ENCODE measurements at regions not wholly inside any gene's neighbourhood (a gene's known extent, or its start where the extent isn't known, plus 50 kb on each side); places are given as distances from the start of the nearest gene placed in this dataset.

GRCh38 chr6:50970908-50971307, 152.2 kb downstream of the TFAP2B start:
- no peak overlapping the region for H3K4me3 ChIP-seq
- H3K27ac ChIP-seq = no peak overlapping the region
- no peak for DNase-seq (ENCODE audit: low spot score)
- no peak for TF ChIP-seq CTCF (IDR thresholded peaks at IDR 0.05)

- H3K27ac ChIP-seq = no peak overlapping the region
- H3K4me3 ChIP-seq = no peak overlapping the region
- TF ChIP-seq CTCF (IDR thresholded peaks at IDR 0.05) = no peak
- DNase-seq (ENCODE audit: low spot score) = no peak
These were observed 154.8 kb downstream of the TFAP2B start for GRCh38 chr6:50973464-50973863.

GRCh38 chr6:50974319-50974718, 155.6 kb downstream of the TFAP2B start:
- no peak for TF ChIP-seq CTCF (IDR thresholded peaks at IDR 0.05)
- no peak for DNase-seq (ENCODE audit: low spot score)
- Histone ChIP-seq H3K27ac (no peak overlapping the region), H3K4me3 (no peak overlapping the region)

DNA sequence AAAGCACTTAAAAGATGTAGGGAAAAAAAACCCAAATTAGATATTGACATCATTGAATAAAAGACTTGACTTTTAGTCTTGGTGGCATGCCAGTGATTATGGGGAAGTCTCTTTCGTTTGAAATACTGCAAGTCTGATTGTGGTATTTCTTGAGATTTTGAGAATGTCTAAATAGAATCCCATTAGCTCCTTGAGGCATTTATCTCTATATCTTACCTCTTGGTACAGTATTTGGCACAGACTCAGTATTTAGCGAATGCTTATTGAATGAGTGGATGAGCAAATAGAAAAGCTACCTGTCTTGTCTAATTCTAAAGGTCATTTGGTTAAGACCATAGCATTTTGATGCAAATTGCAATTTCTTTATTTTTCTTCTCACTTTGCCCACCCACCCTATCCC, 156.5 kb downstream of the TFAP2B start:
- no peak for TF ChIP-seq CTCF (IDR thresholded peaks at IDR 0.05)
- Histone ChIP-seq H3K4me3 (no peak overlapping the region), H3K27ac (no peak overlapping the region)
- DNase-seq (ENCODE audit: low spot score) = no peak

DNA sequence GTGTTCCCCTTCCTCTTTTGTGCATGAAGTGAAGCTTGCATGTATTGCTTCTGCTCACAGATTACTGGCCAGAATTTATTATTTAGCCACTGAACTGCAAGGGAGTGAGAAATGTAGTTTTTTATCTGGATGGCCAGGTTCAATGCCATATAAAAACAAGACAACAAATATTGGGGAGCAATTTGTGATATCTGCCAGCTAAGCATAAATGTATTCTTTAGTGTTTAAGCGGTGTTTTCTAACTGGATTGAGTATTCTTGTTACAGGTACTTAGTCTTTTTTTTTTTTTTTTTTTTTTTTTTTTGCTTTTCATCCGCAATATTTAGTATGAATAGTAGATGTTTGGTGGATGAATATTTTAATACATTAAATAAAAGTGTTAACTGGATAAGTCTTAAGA, 158.2 kb downstream of the TFAP2B start:
- no peak for DNase-seq (ENCODE audit: low spot score)
- no peak for TF ChIP-seq CTCF (IDR thresholded peaks at IDR 0.05)
- Histone ChIP-seq H3K4me3 (no peak overlapping the region), H3K27ac (no peak overlapping the region)

GRCh38 chr6:50977796-50978195, 159.1 kb downstream of the TFAP2B start:
- H3K27ac ChIP-seq = no peak overlapping the region
- no peak for TF ChIP-seq CTCF (IDR thresholded peaks at IDR 0.05)

DNA sequence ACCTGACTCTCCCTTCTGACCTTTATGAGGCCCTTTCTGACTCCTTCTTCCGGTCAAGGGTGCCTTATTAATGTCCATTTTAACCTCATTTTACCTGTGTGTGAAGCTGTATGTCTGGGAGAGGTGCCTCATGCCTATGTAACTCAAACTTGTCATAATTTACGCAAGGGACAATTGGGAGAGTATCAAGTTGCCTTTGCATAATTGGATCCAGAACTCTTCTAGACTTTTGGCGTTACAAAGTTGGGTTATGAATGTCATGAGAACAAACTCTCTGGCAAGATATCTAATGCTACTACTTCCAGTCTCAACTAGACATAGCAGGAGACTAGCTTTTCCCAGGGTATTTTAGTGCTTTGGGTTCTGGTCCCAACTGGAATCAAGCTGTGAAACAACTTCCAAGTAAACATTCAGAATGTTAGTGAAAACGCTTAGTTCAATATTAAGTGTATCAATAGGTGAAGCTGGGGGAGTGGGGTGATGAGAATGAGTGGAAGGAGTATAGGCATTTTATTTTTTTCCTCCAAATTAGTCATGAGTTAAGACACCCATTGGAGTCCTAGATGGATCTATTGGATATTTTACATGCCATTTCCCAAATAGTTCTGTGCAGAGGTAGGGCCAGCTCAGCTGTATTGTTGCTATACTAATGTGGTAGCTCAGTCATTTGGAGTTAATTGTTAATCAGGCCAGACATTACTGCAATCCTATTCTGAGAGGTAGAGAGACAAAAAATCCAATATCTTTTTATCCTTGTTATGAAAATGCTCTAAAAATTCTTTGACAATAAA, 159.9 kb downstream of the TFAP2B start:
- no peak for DNase-seq (ENCODE audit: low spot score)
- no peak overlapping the region for H3K4me3 ChIP-seq
- no peak for TF ChIP-seq CTCF (IDR thresholded peaks at IDR 0.05)
- H3K27ac ChIP-seq = no peak overlapping the region

More at GRCh38 chr6:50977796-50978195, 159.1 kb downstream of the TFAP2B start:
- DNase-seq (ENCODE audit: low spot score) = no peak
- no peak overlapping the region for H3K4me3 ChIP-seq
